Mesendoderm (in vitro differentiated cells): ENCODE measurements at regions not wholly inside any gene's neighbourhood (a gene's known extent, or its start where the extent isn't known, plus 50 kb on each side); places are given as distances from the start of the nearest gene placed in this dataset.
"Not testable (repeated sequence)": the region's sequence is repeated elsewhere in the genome, so short reads cannot be mapped to it uniquely, and the experiment has no call there.

ENCODE experiments used
- DNase-seq: peaks from one replicate; pipeline ENCODE4 v3.0.0; 2013
- H2AK5ac ChIP-seq: 2 replicates; pipeline ENCODE4 v1.6.1; 2013; ENCODE audit warnings: low read length, inconsistent platforms
- H2BK120ac ChIP-seq: 2 replicates; pipeline ENCODE4 v1.6.1; 2013; ENCODE audit warnings: low read depth, mild to moderate bottlenecking, low read length, moderate library complexity, mixed read lengths
- H2BK15ac ChIP-seq: replicated peaks from 2 replicates; pipeline ENCODE4 v1.6.1; 2013; ENCODE audit warnings: low read depth, mild to moderate bottlenecking, moderate library complexity
- H2BK5ac ChIP-seq: 2 replicates; pipeline ENCODE4 v1.6.1; 2013; ENCODE audit warnings: low read length, inconsistent platforms
- H3K18ac ChIP-seq: 2 replicates; pipeline ENCODE4 v1.6.1; 2013; ENCODE audit warnings: mild to moderate bottlenecking, low read length, mixed read lengths
- H3K23ac ChIP-seq: one replicate; pipeline ENCODE4 v1.6.1; 2013; ENCODE audit warnings: low read length
- H3K27ac ChIP-seq: 2 replicates; pipeline ENCODE4 v1.5.1; 2013; ENCODE audit warnings: low read depth, mild to moderate bottlenecking, inconsistent platforms, low read length, moderate library complexity
- H3K27me3 ChIP-seq: 2 replicates; pipeline ENCODE4 v1.6.1; 2013; ENCODE audit warnings: low read length, control low read depth, mild to moderate bottlenecking, inconsistent platforms; ENCODE audit not compliant: insufficient read depth, poor library complexity
- H3K36me3 ChIP-seq: 2 replicates; pipeline ENCODE4 v1.6.1; 2013; ENCODE audit warnings: low read length, inconsistent platforms; ENCODE audit not compliant: control insufficient read depth, insufficient read depth
- H3K4ac ChIP-seq: one replicate; pipeline ENCODE4 v1.6.1; 2013; ENCODE audit warnings: low read depth, mild to moderate bottlenecking, low read length, moderate library complexity
- H3K4me1 ChIP-seq: 2 replicates; pipeline ENCODE4 v1.6.1; 2013; ENCODE audit warnings: low read depth, low read length, inconsistent platforms; ENCODE audit not compliant: control insufficient read depth
- H3K4me2 ChIP-seq: 2 replicates; pipeline ENCODE4 v1.6.1; 2013; ENCODE audit warnings: low read length
- H3K4me3 ChIP-seq: 2 replicates; pipeline ENCODE4 v1.5.1; 2013; ENCODE audit warnings: mild to moderate bottlenecking, low read length
- H3K56ac ChIP-seq: one replicate; pipeline ENCODE4 v1.6.1; 2013; ENCODE audit warnings: low read length
- H3K79me1 ChIP-seq: 2 replicates; pipeline ENCODE4 v1.6.1; 2013; ENCODE audit warnings: low read length, inconsistent platforms
- H3K79me2 ChIP-seq: 2 replicates; pipeline ENCODE4 v1.6.1; 2013; ENCODE audit warnings: mild to moderate bottlenecking, low read length; ENCODE audit not compliant: control insufficient read depth, insufficient read depth
- H3K9ac ChIP-seq: 2 replicates; pipeline ENCODE4 v1.6.1; 2013; ENCODE audit warnings: low read length, inconsistent platforms
- H4K5ac ChIP-seq: one replicate; pipeline ENCODE4 v1.6.1; 2013; ENCODE audit warnings: low read length
- H4K8ac ChIP-seq: one replicate; pipeline ENCODE4 v1.6.1; 2013; ENCODE audit warnings: low read depth, mild to moderate bottlenecking, control low read depth, low read length, moderate library complexity
- whole genome bisulfite sequencing: extraction: QIAGEN DNeasy Blood & Tissue Kit; methylation state at CpG from one replicate; pipeline ENCODE4 v1.1.7; 2013; ENCODE audit warnings: low lambda C conversion rate, missing lambda C conversion rate; ENCODE audit not compliant: insufficient coverage; ENCODE audit errors: extremely low coverage; 5-methylcytosine and 5-hydroxymethylcytosine counted together

DNA sequence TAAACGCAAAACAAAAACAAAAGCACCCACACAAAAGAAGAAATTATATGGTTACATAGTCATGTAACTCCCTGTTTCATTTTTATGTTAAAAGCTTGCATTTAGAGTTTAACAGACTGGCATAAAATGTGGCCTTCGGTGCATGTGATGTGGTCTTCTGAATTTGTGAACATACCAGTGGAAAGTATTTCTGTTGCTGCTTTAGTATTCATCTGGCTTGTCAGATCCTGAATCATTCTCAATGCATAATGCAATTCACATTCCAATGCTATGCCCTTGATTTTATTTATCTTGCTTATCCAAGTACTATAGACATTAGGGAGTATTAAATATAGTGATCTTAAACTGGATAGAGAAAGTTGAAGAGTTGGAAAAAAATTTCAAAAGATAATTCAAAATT, 740.2 kb upstream of the ZNF608 start:
- Histone ChIP-seq H4K8ac (no peak overlapping the region), H3K18ac (no peak overlapping the region), H3K4me1 (peaks cover 3% of the 10 kb centered on the region), H3K4ac (no peak overlapping the region), H3K27me3 (no peaks in the 10 kb centered on the region), H3K4me3 (no peak overlapping the region), H3K56ac (no peak overlapping the region), H3K27ac (no peak overlapping the region), H3K4me2 (no peak overlapping the region), H3K79me2 (no peaks in the 10 kb centered on the region), H3K9ac (no peak overlapping the region), H2BK5ac (no peak overlapping the region), H2BK15ac (no peak overlapping the region), H2BK120ac (no peak overlapping the region), H3K36me3 (no peaks in the 10 kb centered on the region), H3K79me1 (no peaks in the 10 kb centered on the region), H2AK5ac (no peak overlapping the region), H4K5ac (no peak overlapping the region), H3K23ac (no peak overlapping the region)
- no CpG with 5 or more reads among the region's 2 CpGs for WGBS
- no peak for DNase-seq

- Histone ChIP-seq H2BK5ac (no peak overlapping the region), H3K27me3 (no peaks in the 10 kb centered on the region), H3K27ac (no peak overlapping the region), H4K5ac (no peak overlapping the region), H2AK5ac (no peak overlapping the region), H3K9ac (no peak overlapping the region), H3K4me3 (no peak overlapping the region), H3K18ac (no peak overlapping the region), H3K36me3 (no peaks in the 10 kb centered on the region), H3K56ac (no peak overlapping the region), H3K4me2 (no peak overlapping the region), H3K79me1 (no peaks in the 10 kb centered on the region), H4K8ac (no peak overlapping the region), H3K79me2 (no peaks in the 10 kb centered on the region), H3K4ac (no peak overlapping the region), H3K4me1 (peaks cover 3% of the 10 kb centered on the region), H2BK120ac (no peak overlapping the region), H3K23ac (no peak overlapping the region), H2BK15ac (peak overlapping the region; percentile 74)
- no CpG with 5 or more reads among the region's 3 CpGs for WGBS
- DNase-seq, result no peak
These were observed 740.8 kb upstream of the ZNF608 start for GRCh38 chr5:125487231-125487630.

DNA sequence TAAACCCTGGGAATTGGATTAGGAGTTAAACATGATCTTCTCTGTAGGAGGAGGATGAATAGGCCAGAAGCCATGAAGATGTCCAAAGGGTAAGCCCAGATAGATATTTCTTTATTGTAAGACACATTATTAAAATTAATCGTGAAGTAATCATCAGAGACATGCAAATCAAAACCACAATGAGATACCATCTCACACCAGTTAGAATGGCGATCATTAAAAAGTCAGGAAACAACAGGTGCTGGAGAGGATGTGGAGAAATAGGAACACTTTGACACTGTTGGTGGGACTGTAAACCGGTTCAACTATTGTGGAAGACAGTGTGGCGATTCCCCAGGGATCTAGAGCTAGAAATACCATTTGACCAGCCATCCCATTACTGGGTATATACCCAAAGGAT, 741.2 kb upstream of the ZNF608 start:
- not testable (repeated sequence) for H2BK5ac ChIP-seq, H4K8ac ChIP-seq, H3K27ac ChIP-seq, H3K79me1 ChIP-seq, DNase-seq, H2AK5ac ChIP-seq, H3K4ac ChIP-seq, H3K79me2 ChIP-seq, H3K9ac ChIP-seq, H3K27me3 ChIP-seq, H3K36me3 ChIP-seq, H3K18ac ChIP-seq, H3K4me2 ChIP-seq, H3K23ac ChIP-seq, H3K4me3 ChIP-seq, H2BK15ac ChIP-seq, H2BK120ac ChIP-seq, H4K5ac ChIP-seq, H3K4me1 ChIP-seq, H3K56ac ChIP-seq
- no CpG with 5 or more reads among the region's 4 CpGs for WGBS

DNA sequence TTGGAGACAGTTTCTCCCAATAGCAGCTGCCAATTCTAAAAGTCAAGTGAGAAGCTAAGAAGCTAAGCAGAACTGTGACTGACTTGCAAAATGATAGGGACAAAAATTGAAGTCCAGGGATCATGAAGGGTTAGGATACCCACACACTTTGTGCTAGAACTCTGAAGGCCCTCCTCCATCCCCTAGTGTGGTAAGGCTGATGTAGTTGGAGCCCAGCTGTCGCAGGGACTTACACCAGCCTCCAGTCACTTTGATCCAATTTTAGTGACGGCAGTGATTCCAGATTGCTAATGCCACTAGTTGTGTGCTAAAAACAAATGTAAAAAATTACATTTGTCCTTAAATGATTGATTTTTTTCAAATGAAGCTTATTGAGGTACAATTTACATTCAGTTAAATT, 742.7 kb upstream of the ZNF608 start:
- Histone ChIP-seq H4K8ac (no peak overlapping the region), H3K18ac (no peak overlapping the region), H3K23ac (no peak overlapping the region), H3K4me1 (peaks cover 3% of the 10 kb centered on the region), H3K27me3 (no peaks in the 10 kb centered on the region), H2AK5ac (no peak overlapping the region), H3K79me2 (no peaks in the 10 kb centered on the region), H3K9ac (no peak overlapping the region), H3K27ac (no peak overlapping the region), H2BK5ac (no peak overlapping the region), H2BK15ac (no peak overlapping the region), H3K56ac (no peak overlapping the region), H3K4me2 (no peak overlapping the region), H2BK120ac (no peak overlapping the region), H3K36me3 (no peaks in the 10 kb centered on the region), H3K79me1 (no peaks in the 10 kb centered on the region), H3K4ac (no peak overlapping the region), H4K5ac (no peak overlapping the region), H3K4me3 (no peak overlapping the region)
- no peak for DNase-seq
- no CpG with 5 or more reads among the region's 2 CpGs for WGBS

DNA sequence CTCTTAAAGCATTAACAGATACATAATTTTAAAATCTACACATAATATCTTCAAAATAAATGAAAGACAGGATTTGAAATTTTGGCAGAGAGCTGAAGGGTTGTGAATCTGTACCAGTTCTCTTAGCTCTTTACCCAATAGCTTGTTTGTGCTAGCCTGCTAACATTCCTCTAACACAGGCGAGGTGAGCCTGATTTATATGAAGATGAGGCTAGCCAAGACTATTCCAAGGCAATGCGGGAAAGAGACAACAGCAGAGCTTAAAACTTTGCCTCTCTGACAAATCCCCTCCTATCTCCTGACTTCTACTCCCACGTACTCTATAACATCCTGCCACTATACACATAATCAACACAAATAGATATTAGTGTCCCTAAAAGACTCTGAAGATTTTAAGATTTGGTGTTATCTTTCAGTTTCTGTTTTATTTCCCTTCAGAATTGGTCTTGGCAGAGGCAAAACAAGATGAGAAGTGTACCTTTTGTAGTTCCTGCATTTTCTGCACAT, 745.6 kb upstream of the ZNF608 start:
- Histone ChIP-seq H3K79me2 (no peaks in the 10 kb centered on the region), H4K8ac (no peak overlapping the region), H2BK120ac (no peak overlapping the region), H3K18ac (no peak overlapping the region), H3K4me2 (no peak overlapping the region), H3K4ac (no peak overlapping the region), H3K36me3 (no peaks in the 10 kb centered on the region), H2BK5ac (no peak overlapping the region), H3K79me1 (no peaks in the 10 kb centered on the region), H2AK5ac (no peak overlapping the region), H3K27me3 (no peaks in the 10 kb centered on the region), H3K23ac (no peak overlapping the region), H3K9ac (no peak overlapping the region), H2BK15ac (no peak overlapping the region), H3K4me1 (no peaks in the 10 kb centered on the region), H3K4me3 (no peak overlapping the region), H4K5ac (no peak overlapping the region), H3K56ac (no peak overlapping the region), H3K27ac (no peak overlapping the region)
- DNase-seq, result no peak
- WGBS, result no CpG with 5 or more reads among the region's 3 CpGs

DNA sequence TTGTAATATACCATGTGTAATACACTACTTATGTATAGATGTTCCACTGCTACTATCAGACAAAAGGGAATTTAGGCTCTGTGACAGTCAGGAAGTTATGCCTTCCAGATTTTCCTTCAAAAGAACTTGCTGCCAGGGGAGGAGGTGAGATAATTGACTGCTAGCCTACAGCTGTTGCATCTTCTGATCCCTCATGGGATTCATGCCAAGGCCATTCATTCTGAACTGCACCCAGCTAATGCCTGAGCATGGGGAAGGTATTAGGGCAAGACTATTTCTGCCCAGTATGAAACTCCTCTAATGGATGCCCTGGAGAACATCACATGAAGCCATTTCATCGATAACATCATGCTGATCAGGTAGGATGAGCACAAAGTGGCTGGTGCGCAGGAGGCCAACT, 746.5 kb upstream of the ZNF608 start:
- WGBS, result no CpG with 5 or more reads among the region's 2 CpGs
- H3K4me3 ChIP-seq, result no peak overlapping the region

More for the DNA sequence above, 746.5 kb upstream of the ZNF608 start:
- H2BK120ac ChIP-seq, result no peak overlapping the region
- H3K4ac ChIP-seq, result no peak overlapping the region
- no peak overlapping the region for H4K5ac ChIP-seq
- DNase-seq, result no peak
- no peaks in the 10 kb centered on the region for H3K27me3 ChIP-seq
- no peak overlapping the region for H2BK5ac ChIP-seq
- H3K9ac ChIP-seq, result no peak overlapping the region
- H4K8ac ChIP-seq, result no peak overlapping the region
- H3K4me2 ChIP-seq, result no peak overlapping the region
- H3K27ac ChIP-seq, result no peak overlapping the region
- H3K79me1 ChIP-seq, result no peaks in the 10 kb centered on the region
- no peak overlapping the region for H3K56ac ChIP-seq
- H3K18ac ChIP-seq, result no peak overlapping the region
- no peak overlapping the region for H3K23ac ChIP-seq
- no peaks in the 10 kb centered on the region for H3K79me2 ChIP-seq
- no peaks in the 10 kb centered on the region for H3K4me1 ChIP-seq
- H3K36me3 ChIP-seq, result no peaks in the 10 kb centered on the region
- no peak overlapping the region for H2AK5ac ChIP-seq
- H2BK15ac ChIP-seq, result no peak overlapping the region
